HG02840 (cell line): ENCODE measurements at regions not wholly inside any gene's neighbourhood (a gene's known extent, or its start where the extent isn't known, plus 50 kb on each side); places are given as distances from the start of the nearest gene placed in this dataset.

Experiments used
- ATAC-seq: cut with Tn5 transposase; IDR thresholded peaks from one replicate; pipeline ENCODE4 v1.9.1; 2021; ENCODE audit warnings: mild to moderate bottlenecking, moderate library complexity, moderate number of reproducible peaks; ENCODE audit not compliant: unreplicated experiment, low FRiP score

GRCh38 chr10:61110188-61110844 lies 166.3 kb upstream of the RHOBTB1 start:
- no peak for ATAC-seq

DNA sequence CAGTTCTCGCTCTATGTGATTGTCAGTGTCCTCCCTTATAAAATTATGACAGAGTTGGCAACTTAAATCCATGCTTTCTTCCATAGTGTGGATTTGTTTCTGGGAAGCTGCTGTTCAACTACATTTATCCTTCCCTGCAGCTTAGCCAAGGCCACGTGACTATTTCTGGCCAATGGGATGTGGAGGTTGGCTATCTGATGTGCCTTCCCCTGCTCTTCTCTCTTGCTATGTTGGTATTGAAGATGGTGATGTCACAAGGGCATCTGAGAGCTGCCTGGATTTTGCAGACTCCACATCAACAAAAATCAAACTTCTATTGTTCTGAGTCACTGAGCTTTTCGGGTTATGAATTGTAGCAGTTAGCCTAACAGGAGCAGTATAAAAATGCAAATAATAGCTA lies 164.9 kb upstream of the RHOBTB1 start:
- ATAC-seq, result no peak

- no peak for ATAC-seq
Measured at GRCh38 chr10:61100887-61101286, 156.9 kb upstream of the RHOBTB1 start.

DNA sequence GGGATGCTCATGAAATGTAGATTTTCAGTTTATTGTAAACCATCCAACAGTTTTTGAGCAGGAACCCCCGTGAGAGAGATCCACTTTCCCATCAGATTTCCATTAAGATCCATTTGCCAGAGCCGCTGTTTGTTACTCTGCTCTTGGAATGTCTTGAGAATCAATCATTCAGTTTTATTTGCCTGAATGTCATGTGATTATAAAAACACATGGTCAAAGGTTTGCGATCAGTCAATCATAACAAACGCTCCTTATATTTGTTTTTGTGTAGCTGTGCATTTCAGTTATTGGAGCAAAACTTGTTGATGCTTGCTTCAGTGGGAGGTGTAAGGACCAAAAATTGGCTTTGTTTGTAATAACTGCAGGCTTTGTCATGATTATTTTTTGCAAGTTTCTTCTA lies 155.8 kb upstream of the RHOBTB1 start:
- ATAC-seq, result no peak

GRCh38 chr10:61098966-61099365 lies 155.0 kb upstream of the RHOBTB1 start:
- ATAC-seq, result no peak

DNA sequence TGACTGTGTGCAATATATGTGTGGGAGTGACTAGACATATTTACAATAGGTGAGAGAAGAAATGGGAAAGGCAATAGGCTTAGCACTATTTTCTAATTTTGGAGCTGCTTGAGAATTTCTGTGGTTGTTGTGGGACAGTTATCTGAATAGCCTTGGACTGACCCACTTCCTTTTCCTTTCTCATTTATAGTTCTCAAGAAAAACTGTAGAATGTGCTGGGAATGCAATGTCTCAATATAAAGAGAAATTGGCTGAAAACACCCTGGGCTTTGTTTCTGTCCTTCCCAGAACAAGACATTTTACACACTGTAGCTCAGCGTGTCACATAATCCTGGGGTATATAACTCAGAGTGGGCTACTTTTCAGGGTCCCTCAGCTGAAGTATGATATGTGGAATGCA lies 153.0 kb upstream of the RHOBTB1 start:
- no peak for ATAC-seq

- no peak for ATAC-seq
Measured at GRCh38 chr10:61096056-61096455, 152.1 kb upstream of the RHOBTB1 start.

DNA sequence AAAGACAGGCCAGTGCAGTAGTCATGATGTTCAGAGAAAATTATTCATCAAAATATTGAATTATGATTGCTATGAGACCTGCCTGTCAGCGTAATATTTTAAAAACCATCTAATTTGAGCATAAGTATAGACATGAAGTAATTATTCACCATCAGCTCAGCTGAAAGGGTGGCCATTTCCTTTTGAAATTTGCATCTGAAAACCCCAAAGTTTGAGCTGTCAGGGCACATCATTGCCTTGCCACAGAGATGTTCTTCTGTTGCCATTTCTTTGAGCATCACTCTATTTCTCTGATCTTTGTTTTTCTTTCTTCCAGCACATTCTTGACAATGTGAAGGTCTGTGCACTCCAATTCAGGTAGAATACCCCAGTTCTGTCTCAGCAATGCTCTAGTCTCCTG lies 147.5 kb upstream of the RHOBTB1 start:
- ATAC-seq, result no peak

DNA sequence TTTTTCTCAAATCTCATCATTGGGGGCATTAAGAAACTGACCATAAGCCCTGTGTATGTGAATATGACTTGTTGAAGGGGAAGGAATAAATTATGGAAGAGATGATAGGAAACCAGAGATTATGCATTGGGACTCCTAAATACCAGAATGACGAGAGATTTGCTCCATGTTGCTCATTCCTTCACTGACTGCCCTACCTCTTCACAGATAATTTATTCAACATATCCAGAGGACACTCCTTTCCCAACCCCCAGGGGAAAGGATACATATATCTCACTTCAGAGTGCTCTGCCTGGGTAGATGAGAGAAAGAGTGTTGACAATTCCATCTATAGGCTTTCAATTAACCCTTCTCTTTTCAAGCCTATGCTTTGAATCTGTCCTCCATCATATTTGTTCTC lies 145.3 kb upstream of the RHOBTB1 start:
- ATAC-seq, result no peak

DNA sequence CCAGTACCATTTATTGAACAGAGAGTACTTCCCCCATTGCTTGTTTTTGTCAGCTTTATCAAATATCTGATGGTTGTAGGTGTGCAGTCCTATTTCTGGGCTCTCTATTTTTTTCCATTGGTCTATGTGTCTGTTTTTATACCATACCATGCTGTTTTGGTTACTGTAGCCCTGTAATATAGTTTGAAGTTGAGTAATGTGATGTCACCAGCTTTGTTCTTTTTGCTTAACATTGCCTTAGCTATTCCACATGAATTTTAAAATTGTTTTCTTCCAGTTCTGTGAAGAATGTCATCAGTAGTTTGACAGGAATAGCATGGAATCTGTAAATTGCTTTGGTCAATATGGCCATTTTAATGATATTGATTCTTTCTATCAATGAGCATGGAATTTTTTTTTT lies 140.5 kb upstream of the RHOBTB1 start:
- no peak for ATAC-seq

- ATAC-seq, result no peak
Measured at GRCh38 chr10:61081301-61081700, 137.3 kb upstream of the RHOBTB1 start.

- ATAC-seq, result no peak
Measured at GRCh38 chr10:61078542-61079275, 134.7 kb upstream of the RHOBTB1 start.

- ATAC-seq, result no peak
Measured at GRCh38 chr10:61076572-61077114, 132.7 kb upstream of the RHOBTB1 start.

GRCh38 chr10:61073391-61073790 lies 129.4 kb upstream of the RHOBTB1 start:
- no peak for ATAC-seq

GRCh38 chr10:61071580-61071979 lies 127.6 kb upstream of the RHOBTB1 start:
- no peak for ATAC-seq

GRCh38 chr10:61068471-61068870 lies 124.5 kb upstream of the RHOBTB1 start:
- no peak for ATAC-seq

DNA sequence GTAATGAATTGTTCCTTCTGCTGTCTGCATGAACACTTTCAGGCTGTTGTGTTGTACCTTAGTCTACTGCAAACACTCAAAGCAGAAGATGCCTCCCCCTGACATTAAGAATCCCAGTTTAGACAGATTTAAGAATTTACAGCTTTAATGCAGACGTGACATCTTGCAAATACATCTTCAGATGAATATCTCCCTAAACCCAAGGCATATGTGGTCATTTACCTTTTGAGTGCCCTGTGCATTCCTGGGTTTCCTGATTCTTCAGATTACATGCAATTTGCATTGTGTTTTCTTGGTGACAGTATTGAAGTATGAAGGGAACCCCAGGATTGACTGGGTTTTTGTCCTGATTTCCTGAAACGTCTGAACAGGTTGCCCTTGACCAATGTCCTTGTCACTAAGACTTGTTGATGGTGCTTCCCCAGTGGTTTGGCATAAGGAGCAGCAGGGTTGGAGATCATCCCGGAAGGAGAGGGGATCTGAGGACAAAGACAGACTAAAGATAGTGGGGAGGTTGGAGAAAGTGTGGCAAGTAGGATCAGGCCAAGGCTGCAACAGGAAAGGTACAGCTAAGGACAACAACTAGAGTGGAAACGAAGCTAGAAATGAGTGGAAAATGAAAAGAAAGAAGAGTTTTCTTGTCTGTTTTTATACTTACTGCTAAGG lies 123.8 kb upstream of the RHOBTB1 start:
- ATAC-seq, result no peak

DNA sequence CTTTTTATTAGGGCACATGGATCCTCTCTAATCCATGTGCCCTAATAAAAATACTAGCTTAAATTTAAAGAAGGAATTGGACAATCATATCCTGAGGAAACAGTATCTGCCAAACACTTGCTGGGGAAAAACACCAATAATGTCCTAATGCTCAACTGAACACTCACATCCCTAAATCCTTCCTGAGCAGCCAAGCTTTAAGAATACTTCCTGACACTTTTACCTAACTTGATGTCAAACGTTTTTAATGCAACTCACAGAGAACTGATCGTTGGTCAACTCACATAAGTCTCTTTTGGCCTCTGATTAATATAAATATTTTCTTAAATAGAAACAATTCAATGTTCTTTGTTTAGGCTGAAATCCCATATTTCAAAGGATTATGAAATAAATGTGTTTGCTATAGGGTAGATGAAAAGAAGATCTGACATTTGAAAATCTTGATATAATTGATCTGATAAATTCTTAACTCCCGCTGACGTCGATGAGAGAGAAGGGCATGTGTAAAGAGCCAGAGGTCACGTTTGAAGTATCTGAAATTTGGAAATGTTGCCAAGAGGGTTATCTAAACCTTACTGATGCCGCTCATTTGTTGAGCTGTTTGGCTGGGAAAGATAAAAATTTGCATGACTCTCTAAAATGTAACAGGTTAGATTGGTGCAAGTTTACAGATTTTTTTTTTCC lies 122.8 kb upstream of the RHOBTB1 start:
- ATAC-seq, result no peak

DNA sequence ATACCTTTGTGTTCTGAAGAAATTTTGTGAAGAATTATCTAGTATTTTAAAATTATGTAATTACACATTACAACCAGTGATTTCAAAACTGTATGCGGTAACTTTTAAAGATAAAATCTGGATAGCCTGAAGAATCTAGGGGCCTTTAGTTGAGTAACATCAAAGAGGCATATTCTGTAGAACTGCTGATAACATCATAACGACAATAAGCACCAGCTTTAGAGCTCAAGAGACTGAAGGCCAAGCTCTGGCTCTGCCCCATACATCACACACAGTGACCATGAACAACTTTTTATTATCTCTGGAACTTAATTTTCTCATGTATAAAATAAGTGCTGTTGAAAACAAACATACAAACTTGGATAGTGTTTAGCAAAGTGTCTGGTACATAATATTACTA lies 121.1 kb upstream of the RHOBTB1 start:
- ATAC-seq, result no peak

DNA sequence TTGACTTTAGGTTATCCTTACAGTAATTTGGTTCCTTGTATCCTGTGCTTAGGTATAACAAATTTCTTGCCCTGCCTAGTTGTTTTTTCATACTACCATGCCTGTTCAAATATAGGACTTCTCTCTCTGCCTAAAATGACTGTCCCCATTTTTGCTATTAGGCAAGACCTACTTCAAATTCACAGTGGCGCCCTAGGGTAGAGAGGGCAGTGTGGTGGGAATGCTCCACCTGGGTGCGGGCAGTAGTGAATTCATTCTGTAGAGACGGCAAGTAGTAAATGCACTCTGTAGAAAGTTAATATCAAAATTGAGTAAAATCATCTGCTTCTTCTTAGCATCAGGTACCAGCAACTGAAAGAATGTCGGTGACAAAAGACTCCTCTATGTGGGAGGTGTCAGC lies 120.4 kb upstream of the RHOBTB1 start:
- ATAC-seq, result no peak

DNA sequence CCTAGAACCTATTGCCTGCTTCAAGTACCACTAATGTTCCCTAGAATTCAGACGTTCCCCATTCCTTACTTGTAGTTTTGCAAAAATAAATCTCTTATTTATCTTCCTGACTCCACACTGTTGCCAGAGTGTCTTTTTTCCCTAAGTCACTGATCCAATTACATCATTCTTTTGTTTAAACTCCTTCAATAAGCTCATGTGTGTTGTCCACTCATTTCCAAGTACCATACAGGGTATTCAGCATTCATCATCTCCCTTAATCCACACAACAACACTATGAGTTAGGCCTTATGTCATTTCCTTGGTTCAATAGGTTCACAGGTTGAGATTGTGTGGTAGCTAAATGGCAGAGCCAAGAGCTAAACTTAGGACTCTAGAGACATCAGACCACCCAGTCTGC lies 119.9 kb upstream of the RHOBTB1 start:
- ATAC-seq, result no peak
